HPDE6-E6E7 (cell line): ENCODE measurements at regions not wholly inside any gene's neighbourhood (a gene's known extent, or its start where the extent isn't known, plus 50 kb on each side); places are given as distances from the start of the nearest gene placed in this dataset.
"Not testable (repeated sequence)": the region's sequence is repeated elsewhere in the genome, so short reads cannot be mapped to it uniquely, and the experiment has no call there.

ENCODE experiments used
- DNase-seq: peaks from one replicate; pipeline ENCODE4 v3.0.0; 2011; ENCODE audit warnings: missing footprints; ENCODE audit errors: extremely low spot score

DNA sequence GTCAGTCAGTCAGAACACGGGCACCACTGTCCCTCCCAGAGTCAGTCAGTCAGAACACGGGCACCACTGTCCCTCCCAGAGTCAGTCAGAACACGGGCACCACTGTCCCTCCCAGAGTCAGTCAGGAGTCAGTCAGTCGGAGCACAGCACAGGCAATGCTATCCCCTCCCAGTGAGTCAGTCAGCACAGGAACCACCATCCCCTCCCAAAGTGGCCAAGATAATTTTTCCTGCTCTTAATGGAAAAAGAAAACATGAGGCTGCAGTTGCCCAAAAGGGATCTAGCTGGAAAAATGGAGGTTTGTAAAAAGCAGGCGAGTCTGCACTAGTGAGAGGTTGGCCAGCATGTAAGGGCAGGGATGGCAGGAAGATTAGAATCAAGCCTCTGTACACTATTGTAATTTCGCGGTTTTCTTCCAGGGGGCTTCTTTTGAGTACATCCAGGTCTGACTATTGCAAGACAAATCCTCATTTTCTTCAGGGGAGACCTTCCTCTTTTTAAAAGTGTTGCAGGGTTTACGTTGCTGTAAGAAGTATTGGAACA lies 213.8 kb downstream of the SIPA1L2 start:
- DNase-seq, result no peak

DNA sequence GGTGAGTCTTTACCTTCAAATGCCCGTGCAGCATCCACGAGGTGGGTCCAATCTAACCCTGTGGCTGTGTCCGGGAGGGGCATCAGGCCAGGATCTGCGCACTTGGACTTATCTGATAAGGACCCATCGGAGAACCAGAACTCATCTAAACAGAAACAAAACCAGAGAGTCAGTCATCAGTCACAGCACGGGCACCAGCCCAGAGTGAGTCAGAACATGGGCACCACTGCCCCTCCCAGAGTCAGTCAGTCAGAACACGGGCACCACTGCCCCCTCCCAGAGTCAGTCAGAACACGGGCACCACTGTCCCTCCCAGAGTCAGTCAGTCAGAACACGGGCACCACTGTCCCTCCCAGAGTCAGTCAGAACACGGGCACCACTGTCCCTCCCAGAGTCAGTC lies 214.5 kb downstream of the SIPA1L2 start:
- not testable (repeated sequence) for DNase-seq

DNA sequence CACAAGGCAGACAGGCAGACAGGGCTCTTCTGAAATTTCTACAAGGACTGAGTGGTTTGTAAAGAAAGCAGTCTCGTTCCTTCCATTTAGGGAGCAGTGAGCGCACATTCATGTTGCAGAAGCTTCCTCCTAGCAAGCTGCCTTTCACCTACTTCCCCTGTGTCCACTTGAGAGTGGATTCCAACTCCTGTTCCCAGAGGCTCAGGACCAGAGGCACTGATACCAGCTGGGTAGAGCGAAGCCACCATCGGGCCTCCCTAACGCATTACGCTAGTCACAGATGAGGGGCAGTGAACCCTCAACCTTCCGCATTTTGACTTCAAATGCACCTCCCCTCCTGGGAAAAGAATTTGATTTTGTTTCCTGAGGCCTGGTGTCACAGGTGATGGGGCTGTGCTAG lies 215.8 kb downstream of the SIPA1L2 start:
- no peak for DNase-seq

DNA sequence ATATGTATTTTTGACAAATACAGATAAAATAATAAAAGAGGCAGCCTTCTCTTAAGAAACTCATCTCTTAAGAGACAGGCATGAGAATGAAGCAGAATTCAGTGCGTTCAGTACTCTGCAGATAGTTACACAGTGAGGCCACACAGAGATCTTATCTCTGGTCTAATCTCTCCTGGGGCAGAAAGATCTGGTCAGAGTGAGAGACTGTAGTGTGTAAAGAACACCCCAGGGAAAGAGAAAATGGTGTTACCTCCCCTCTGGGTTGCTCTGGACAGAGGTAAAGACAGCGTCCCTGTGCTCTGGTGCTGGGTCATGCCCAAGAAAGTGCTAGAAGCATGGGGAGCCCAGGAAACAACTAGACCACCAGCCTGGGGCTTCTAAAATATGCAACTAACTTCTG lies 216.3 kb downstream of the SIPA1L2 start:
- no peak for DNase-seq

DNA sequence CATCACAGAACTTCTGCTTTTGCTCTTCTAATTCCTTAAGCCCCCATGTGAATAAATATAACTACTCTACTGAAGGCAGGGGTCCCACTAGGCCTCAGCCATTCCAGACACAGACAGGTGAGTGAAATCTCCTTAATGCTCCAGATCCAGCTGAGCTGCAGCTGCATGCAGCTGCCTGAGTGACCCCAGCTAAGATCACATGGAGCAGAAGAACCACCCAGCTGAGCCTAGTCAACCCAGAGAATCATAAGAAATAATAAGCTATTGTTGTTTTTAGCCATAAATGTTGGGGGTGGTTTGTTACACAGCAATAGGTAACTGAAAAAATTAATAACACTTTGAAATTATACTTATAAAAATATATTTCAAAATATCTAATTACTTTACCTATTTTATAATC lies 220.3 kb downstream of the SIPA1L2 start:
- DNase-seq, result no peak

DNA sequence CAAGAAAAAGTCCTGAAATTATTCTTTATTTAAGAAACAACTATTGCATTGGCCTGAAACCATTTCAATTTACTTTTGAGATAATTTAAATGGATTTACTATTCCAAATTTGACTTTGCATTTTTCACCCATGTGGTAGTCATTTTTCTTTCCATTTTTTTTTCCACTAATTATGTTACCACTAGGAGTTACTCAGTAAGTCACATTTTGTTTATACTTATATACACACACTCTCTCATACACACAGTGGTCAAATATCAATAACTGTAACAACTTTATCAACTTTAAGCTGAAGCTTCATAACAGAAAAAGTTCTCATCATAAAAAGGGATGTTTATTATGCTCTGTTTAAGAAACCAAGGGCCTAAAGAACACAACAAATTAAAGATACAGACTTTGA lies 222.8 kb downstream of the SIPA1L2 start:
- DNase-seq, result no peak

DNA sequence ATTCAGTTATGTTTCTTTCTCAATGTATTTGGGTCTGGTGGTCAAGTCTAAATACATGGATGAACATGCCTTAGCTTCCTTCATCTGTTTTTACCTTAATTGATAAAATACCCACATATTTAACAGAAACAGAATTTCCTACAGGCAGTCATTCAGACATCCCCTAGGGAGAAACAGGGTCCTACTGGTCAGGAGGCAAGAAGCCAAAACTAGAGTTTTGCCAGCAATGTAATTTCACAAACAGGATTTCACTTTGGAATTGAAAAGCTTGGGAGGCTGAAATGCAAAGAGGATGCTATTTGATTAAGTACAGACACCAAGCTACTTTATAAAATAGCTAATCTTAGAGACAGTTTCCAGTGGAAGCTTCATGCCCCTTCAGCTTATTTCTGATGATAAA lies 224.2 kb downstream of the SIPA1L2 start:
- no peak for DNase-seq

DNA sequence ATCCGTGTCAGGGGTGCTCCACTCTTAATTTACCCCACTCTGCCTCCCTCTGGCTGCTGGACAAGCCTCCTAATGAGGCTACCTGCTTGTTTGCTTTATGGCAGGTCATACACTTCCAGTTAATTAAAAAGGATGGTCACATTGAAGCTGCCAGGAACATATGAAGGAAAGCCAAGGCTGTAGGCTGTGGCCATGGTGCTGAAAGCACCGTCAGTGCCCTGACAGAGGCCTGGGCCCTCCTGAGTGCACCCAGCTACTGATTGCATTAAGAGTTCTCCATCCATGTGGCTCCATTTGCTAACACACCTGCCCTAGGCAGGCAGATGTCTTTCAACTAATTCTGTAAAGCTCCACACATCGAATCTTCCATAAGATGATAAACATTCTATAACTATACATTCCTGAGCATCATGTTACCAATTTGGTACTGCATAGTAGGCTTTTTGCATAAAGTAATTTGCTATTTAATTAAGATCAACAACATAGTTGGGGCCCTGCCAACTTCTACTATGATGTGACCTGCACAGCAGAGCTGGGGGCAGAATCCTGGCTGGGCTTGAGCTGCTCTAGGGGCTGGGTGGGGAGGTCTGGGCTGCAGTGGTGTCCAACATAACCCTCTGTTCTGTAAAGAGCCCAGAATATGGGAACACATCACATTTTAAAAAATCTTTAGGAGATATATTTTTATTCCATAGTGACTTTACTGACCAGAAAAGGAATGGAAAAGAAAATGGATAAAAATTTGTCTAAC lies 224.8 kb downstream of the SIPA1L2 start:
- DNase-seq, result no peak

DNA sequence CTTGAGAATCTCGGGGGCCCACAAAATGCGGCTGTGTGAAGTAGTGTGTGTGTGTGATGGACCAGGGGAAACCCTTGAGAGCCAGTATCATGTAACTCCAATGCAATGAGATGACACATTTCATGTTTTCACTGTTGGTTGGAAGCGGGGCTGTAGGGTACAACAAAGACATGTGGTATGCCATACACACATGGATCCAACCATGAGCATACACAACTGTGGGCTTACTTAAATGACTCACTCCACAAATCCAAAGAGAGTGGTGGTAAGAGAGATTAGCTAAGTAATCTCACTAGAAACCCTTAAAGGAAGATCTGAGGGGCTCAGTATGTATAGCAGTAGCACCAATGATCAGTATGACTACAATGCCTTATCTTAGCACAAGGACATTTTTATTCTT lies 225.7 kb downstream of the SIPA1L2 start:
- DNase-seq, result no peak

DNA sequence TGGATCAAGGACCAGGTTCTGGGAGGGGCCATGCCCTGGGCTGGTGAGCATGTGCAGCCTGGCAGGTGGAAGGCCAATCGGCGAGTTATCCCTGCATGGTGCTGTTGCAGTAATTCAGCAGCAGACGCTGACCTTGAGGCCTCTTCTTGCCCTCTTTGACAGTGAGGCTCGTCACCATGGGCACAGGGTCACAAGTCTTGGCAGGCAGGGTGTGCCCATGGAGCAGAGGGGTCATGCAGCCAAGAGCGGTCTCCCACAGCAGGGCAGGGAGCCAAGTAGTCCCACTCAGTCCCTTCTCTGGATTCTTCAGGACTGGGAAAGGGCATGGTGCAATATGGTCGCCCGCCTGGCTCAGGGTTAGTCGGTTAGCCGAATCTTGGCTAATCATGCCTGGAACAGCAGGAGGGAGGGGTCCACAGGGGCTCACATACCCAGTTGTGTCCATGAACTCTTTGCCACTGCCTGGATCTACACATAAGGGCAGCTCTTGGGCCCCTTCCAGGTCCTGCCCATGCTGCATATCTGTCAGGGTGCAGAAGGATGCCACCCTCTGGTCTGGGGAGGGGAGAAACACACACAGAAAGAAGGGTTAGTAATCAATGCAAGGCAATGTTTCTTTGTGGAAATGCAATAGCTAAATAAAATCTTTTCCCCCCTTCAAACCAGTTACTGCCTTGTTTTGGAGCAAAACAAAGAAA lies 226.8 kb downstream of the SIPA1L2 start:
- no peak for DNase-seq

DNA sequence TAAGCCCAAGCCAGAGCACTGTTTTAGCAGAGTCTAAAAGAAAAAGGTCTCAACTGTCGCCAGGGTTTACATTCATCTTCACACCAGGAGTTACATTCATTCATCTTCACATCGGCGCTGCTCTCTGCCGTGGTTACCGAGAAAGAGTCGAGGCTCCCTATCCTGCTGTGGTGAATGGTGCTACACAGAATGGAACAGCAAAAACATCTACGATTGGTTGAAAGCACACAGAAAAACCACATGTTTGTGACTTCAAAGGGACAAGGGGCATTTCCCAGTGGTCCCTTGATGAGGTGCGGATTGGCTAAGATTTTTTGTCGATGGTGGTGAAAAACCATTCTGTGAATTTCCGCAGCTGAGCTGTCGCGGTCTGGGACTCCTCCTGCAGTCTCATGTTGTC lies 231.1 kb downstream of the SIPA1L2 start:
- DNase-seq, result no peak

DNA sequence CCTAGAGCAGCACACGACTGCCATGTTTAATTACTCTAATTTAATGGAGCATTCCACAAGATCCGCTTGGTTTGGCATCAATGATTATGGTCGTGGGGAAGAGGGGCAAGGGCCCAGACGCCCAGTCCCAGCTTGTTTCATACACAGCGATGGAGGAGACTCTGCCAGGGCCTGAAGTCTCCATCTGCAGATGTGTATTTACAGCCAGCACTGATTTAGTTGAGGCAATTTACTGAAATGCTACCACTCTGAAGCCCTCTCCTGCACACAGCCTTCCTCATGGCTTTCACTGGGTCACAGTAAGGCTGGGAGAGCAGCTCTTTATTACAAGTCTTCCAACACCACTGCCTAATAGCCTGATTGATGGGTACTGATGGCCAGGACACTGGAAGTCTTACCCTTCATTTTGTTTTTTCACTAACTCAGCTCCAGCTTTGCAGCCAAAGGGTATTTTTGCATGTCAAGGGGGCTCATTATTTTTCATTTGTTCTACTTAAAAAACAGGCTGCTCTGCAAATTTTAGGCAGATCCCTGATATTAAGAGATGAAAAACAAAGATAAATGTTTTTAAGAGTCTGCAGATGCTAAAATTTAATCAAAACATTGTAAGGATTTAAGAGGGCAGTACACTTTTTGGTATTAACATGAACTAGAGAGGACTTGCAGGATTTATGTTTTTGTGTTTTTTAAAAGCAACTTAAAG lies 236.3 kb downstream of the SIPA1L2 start:
- no peak for DNase-seq

DNA sequence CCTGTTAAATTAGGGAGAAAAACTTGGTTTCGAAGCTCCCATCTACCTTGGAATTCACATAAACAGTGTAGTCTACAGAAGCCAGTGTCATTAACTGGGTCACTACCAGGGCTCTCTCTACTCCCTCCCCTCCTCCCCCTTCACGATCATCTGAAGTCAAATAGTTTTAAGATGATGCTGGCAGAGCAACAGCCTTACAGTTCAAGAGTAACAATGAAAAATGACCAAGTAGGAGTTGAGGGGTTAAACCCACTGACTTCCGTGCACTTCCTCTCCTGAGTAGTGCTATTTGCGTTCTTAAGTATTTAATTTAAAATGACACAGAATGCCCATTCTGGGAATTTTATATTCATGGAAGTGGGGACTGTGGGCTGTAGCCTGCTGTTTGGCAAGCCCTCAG lies 236.9 kb downstream of the SIPA1L2 start:
- no peak for DNase-seq

DNA sequence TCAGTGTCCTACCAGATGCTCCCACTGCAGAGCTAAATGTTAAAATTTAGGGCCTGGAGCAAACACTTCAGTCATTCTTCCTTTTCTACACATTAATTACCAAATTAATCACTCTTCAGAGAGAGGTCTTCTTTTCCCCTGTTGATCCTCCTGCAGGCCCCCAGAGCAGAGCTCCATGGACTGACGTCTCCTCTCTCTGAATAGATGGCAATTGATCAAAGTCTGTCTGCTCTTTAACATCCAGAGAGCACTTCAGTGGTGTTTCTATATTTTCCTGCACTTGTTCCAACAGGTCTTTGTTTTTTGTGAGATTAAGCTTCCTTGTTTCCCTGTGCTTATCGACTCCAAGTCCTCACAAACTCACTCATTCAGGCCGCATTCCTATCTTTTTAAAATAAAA lies 239.3 kb downstream of the SIPA1L2 start:
- no peak for DNase-seq

DNA sequence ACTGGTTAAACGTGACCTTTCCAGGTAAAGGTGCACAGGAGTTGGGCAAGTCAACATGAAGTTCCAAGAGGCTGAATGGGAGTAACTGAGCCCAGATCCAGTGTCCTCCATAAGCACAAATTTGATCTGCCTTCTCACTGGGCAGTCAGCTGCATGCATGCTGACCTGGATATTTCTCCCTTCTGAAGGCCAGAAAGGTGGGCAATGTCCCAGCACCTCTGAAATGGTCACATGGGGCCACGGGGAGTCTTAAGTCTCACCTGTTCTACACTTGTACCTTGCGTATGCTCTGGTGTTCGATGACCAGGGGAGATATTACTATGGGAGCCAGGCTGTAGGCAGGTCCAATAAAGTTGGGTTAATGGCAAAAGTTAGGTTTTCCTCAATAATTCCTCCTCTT lies 240.2 kb downstream of the SIPA1L2 start:
- no peak for DNase-seq

DNA sequence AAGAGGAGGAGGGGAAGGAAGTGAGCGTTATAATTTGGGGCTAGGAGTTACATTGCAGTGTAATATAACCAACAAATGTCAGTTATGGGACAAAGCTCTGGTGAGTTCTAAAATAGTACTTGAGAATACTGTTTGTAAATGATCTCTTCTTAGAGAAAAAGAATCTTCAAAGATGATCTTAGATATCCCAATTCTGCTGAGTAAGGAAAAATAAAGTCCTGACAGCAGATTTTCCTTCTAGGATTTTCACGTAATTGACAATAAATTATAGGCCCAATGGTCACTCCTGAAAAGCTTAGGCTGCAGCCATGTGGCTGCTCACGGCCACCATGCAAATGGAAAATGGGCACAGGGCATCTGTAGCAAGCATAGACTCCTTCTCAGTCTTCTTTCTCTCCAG lies 241.6 kb downstream of the SIPA1L2 start:
- DNase-seq, result no peak

DNA sequence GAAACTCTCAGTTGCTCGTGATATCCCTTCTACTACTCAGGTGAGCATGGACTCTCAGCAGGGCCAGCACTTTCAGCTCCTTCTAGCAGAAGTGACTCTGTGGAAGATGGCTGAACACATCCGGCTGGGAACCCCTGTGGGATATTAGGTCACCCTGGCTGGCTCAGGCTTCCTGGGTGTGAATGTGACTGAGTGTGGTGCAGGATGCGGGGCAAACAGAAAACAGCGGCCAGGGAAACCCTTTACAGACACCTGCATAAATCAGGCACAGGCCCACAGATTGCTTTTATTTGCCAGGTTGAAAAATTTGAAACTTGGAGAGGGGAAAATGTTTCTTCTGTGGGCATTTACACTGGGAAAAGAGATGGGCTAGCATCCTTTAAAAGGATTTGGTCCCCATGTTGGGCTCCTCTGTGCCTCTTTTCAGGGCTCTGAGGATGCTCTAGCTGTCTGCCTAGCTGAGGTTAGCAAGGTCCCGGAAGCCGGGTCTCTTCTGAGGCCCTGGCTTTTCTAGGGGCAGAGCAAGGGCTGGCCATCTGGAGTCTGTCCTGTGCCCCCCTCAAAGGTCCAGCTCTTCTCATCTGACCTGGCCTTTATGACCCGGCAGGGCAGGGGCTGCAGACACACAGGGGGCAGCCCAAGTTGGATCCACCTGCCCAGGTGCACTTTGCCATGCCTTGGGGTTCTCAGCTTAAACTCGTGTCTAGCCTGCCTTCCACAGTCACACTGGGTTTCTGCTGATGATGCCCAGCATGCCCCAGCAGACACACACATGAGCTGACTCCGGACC lies 243.0 kb downstream of the SIPA1L2 start:
- no peak for DNase-seq

DNA sequence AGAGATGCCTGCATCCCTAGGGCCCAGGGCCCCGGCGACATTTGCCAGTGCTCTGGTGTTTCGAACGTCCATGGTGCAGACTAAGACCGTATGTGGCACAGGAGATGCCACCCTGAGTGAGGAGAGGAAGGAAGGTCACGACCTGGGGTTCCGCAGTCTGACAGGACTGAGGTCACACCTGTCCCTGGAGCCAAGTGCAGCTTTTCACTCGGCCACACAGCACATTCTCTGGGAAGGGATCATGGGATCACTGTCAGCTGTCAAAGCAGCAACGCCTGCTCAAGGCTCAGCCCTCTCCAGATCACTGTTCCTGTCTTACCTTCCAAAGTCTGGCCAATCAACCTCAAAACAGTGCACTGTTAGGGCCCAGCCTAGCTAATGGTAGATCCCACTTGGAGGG lies 243.6 kb downstream of the SIPA1L2 start:
- no peak for DNase-seq

DNA sequence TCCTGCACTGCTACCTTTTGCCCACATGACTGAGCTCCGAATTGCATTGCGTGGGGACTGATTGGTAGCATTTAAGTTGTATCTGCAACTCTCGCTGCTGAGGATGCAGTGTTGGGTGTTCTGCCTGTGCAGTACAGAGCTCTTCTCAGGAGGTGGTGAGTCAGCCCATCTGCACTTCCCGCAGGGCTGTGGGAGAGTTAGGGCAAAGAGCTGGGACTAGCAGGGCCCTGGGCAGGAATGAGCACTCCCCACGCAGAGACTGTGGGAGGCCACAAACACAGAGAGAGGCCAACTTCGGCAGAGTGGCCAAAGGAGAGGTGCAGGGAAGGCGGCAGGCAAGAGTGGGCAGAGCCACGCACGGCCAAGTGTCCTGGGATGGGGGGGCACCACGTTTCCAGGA lies 244.7 kb downstream of the SIPA1L2 start:
- no peak for DNase-seq

DNA sequence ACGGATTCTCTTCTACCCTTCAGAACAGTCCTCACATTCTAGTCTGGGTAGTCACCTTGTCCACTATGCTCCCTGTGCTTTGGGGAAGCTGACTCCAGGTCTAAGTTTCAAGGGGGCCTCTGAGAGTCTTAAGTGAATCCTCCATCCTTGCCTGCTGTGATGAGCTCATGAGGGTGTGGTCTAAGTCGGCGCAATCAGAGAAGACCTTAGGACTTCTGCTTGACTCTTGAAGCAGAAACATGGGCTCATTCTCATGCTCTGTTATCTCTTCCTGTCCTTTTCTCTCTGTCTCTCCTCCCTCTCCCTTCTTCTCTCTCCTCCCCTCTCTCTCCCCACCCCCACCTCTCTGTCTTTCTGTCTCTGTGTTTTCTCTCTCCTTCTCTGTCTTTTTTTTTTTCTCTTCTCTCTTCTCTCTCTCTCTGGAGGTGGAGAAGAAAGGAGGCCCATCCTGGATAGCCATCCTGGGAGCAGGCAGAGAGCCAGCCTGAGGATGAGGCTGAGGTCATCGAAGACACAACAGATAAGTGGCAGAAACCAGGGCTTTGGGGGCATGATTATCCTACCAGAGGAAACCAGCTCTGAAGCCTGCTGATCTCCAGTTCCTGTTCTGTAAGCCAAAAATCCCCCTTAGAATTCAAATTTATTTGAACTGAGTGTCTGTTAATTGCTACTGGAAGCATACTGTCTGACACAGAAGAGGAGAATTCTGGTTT lies 245.6 kb downstream of the SIPA1L2 start:
- DNase-seq, result no peak

DNA sequence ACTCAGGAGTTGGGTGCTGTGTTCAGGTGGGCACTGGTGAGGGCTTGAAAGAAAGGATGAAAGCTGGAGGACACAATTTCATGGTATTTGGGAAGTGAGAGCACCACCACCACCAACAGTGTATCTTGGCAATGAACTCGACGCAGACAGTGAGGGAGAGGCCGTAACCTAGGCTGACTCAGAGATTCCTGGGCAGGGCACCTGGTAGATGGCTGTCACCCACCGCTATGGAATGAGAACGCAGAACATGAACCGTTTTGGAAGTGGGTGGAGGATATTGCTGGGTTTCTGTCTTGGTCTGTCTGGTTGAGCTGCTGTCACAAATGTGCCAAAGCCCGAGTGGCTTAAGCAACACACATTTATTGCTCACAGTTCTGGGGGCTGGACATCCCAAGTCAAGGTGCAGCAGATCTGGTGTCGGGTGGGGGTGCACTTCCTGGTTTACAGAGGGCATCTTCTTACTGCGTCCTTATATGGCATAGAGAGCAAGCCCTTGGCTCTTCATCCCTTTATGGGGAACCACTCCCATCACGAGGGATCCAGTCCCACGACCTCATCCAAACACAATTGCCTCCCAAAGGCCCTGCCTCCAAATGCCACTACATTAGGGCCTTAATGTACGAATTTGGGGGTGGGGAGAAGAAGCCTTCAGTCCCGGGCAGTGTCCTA lies 246.3 kb downstream of the SIPA1L2 start:
- DNase-seq, result no peak
